Endodermal cell (in vitro differentiated cells): ENCODE measurements at regions not wholly inside any gene's neighbourhood (a gene's known extent, or its start where the extent isn't known, plus 50 kb on each side); places are given as distances from the start of the nearest gene placed in this dataset.

Experiments
- DNase-seq: peaks from one replicate; pipeline ENCODE4 v3.0.0-alpha.2; 2017
- H3K27ac ChIP-seq: 2 replicates; pipeline ENCODE4 v1.5.1; 2013; ENCODE audit warnings: mild to moderate bottlenecking, low read depth, low read length, moderate library complexity
- H3K27me3 ChIP-seq: 2 replicates; pipeline ENCODE4 v1.6.1; 2013; ENCODE audit warnings: mild to moderate bottlenecking, low read length, moderate library complexity; ENCODE audit not compliant: insufficient read depth, control insufficient read depth, poor library complexity, severe bottlenecking
- H3K36me3 ChIP-seq: 2 replicates; pipeline ENCODE4 v1.7.0; 2013; ENCODE audit warnings: mild to moderate bottlenecking, low read length, moderate library complexity; ENCODE audit not compliant: control insufficient read depth, insufficient read depth
- H3K4me1 ChIP-seq: one replicate; pipeline ENCODE4 v1.7.0; 2013; ENCODE audit warnings: low read length; ENCODE audit not compliant: control insufficient read depth, insufficient read depth
- H3K4me3 ChIP-seq: 2 replicates; pipeline ENCODE4 v1.5.1; 2013; ENCODE audit warnings: mild to moderate bottlenecking, low read length, moderate library complexity
- H3K9ac ChIP-seq: 2 replicates; pipeline ENCODE4 v1.6.1; 2013; ENCODE audit warnings: mild to moderate bottlenecking, low read length, moderate library complexity; ENCODE audit not compliant: poor library complexity, severe bottlenecking; ENCODE audit errors: extremely low read depth
- H3K9me3 ChIP-seq: 2 replicates; pipeline ENCODE4 v1.6.1; 2013; ENCODE audit warnings: mild to moderate bottlenecking, low read length, moderate library complexity; ENCODE audit not compliant: control insufficient read depth
- H3K27ac Mint-ChIP-seq: 2 replicates; pipeline ENCODE4 v1.8.0; 2020; ENCODE audit warnings: mixed read lengths
- H3K27me3 Mint-ChIP-seq: 2 replicates; pipeline ENCODE4 v1.8.0; 2021; ENCODE audit warnings: mild to moderate bottlenecking, mixed read lengths; ENCODE audit not compliant: insufficient read depth
- H3K36me3 Mint-ChIP-seq: 2 replicates; pipeline ENCODE4 v1.8.0; 2020; ENCODE audit warnings: low read depth, mixed read lengths
- H3K4me1 Mint-ChIP-seq: 2 replicates; pipeline ENCODE4 v1.8.0; 2020; ENCODE audit warnings: mixed read lengths
- H3K4me3 Mint-ChIP-seq: 2 replicates; pipeline ENCODE4 v1.8.0; 2020; ENCODE audit warnings: mild to moderate bottlenecking, moderate library complexity, mixed read lengths
- H3K9me3 Mint-ChIP-seq: 2 replicates; pipeline ENCODE4 v1.8.0; 2020; ENCODE audit warnings: mild to moderate bottlenecking, mixed read lengths
- CTCF ChIP-seq: fragments of 200-600 bp; sonication (generic); conservative IDR thresholded peaks from 2 replicates; pipeline ENCODE4 v1.5.0; 2021; ENCODE audit warnings: antibody characterized with exemption, mild to moderate bottlenecking
- WGBS, 2 experiments: methylation state at CpG; one replicate each; pipeline versions ENCODE4 v1.1.5 to v1.1.7; 2013; ENCODE audit warnings: missing lambda C conversion rate in 2 of 2, mixed read lengths in 1 of 2; ENCODE audit not compliant: insufficient coverage in 1 of 2, insufficient read length in 1 of 2; 5-methylcytosine and 5-hydroxymethylcytosine counted together

GRCh38 chr5:24855485-24855884, 210.7 kb upstream of the CDH10 start:
- Histone ChIP-seq H3K4me1 (no peaks in the 10 kb centered on the region), H3K9me3 (no peaks in the 10 kb centered on the region), H3K9ac (no peak overlapping the region), H3K36me3 (no peaks in the 10 kb centered on the region), H3K4me3 (no peak overlapping the region), H3K27me3 (peaks cover 26% of the 10 kb centered on the region), H3K27ac (no peak overlapping the region)
- no peaks in the 10 kb centered on the region for H3K9me3 Mint-ChIP-seq
- H3K27me3 Mint-ChIP-seq: peaks cover 9% of the 10 kb centered on the region
- peaks cover 14% of the 10 kb centered on the region for H3K4me1 Mint-ChIP-seq
- H3K36me3 Mint-ChIP-seq: no peaks in the 10 kb centered on the region
- no peak overlapping the region for H3K4me3 Mint-ChIP-seq
- DNase-seq: peak; percentile 67
- no peak for TF ChIP-seq CTCF
- 79% methylated on average over 4 of the region's 4 CpGs; no CpG with 5 or more reads in 1 of the 2 experiments for WGBS, 2 experiments
- H3K27ac Mint-ChIP-seq: no peak overlapping the region

GRCh38 chr5:24854850-24855249, 210.1 kb upstream of the CDH10 start:
- H3K4me3 Mint-ChIP-seq: no peak overlapping the region
- H3K27me3 Mint-ChIP-seq: peaks cover 9% of the 10 kb centered on the region
- Histone ChIP-seq H3K36me3 (no peaks in the 10 kb centered on the region), H3K4me3 (no peak overlapping the region), H3K27ac (no peak overlapping the region), H3K9me3 (no peaks in the 10 kb centered on the region), H3K4me1 (no peaks in the 10 kb centered on the region), H3K9ac (no peak overlapping the region), H3K27me3 (peaks cover 26% of the 10 kb centered on the region)
- H3K9me3 Mint-ChIP-seq: no peaks in the 10 kb centered on the region
- no peak overlapping the region for H3K27ac Mint-ChIP-seq
- TF ChIP-seq CTCF: no peak
- WGBS, 2 experiments: 100% methylated on average over 1 of the region's 1 CpG; no CpG with 5 or more reads in 1 of the 2 experiments
- DNase-seq: no peak
- H3K36me3 Mint-ChIP-seq: no peaks in the 10 kb centered on the region
- peaks cover 14% of the 10 kb centered on the region for H3K4me1 Mint-ChIP-seq

- Histone ChIP-seq H3K27me3 (peaks cover 26% of the 10 kb centered on the region), H3K9ac (no peak overlapping the region), H3K4me1 (no peaks in the 10 kb centered on the region), H3K36me3 (no peaks in the 10 kb centered on the region), H3K4me3 (no peak overlapping the region), H3K9me3 (no peaks in the 10 kb centered on the region), H3K27ac (no peak overlapping the region)
- no peak overlapping the region for H3K27ac Mint-ChIP-seq
- peaks cover 14% of the 10 kb centered on the region for H3K4me1 Mint-ChIP-seq
- peaks cover 8% of the 10 kb centered on the region for H3K27me3 Mint-ChIP-seq
- no peak for TF ChIP-seq CTCF
- no peaks in the 10 kb centered on the region for H3K9me3 Mint-ChIP-seq
- no peak for DNase-seq
- no peak overlapping the region for H3K4me3 Mint-ChIP-seq
- no peaks in the 10 kb centered on the region for H3K36me3 Mint-ChIP-seq
Measured at GRCh38 chr5:24854350-24854749, 209.6 kb upstream of the CDH10 start.
